HL-60/S4 treated with retinoic acid at 250 ng/mL for 4 days and 3 days (cell line): ENCODE measurements at regions not wholly inside any gene's neighbourhood (a gene's known extent, or its start where the extent isn't known, plus 50 kb on each side); places are given as distances from the start of the nearest gene placed in this dataset.
"Not testable (repeated sequence)": the region's sequence is repeated elsewhere in the genome, so short reads cannot be mapped to it uniquely, and the experiment has no call there.

Experiments used
- in situ Hi-C: fragments of 300-500 bp; cut with MboI; formaldehyde crosslinking; loops from 2 replicates; pipeline ENCODE4 v1.7.0; 2022; ENCODE audit warnings: low sequenced_read_pairs

DNA sequence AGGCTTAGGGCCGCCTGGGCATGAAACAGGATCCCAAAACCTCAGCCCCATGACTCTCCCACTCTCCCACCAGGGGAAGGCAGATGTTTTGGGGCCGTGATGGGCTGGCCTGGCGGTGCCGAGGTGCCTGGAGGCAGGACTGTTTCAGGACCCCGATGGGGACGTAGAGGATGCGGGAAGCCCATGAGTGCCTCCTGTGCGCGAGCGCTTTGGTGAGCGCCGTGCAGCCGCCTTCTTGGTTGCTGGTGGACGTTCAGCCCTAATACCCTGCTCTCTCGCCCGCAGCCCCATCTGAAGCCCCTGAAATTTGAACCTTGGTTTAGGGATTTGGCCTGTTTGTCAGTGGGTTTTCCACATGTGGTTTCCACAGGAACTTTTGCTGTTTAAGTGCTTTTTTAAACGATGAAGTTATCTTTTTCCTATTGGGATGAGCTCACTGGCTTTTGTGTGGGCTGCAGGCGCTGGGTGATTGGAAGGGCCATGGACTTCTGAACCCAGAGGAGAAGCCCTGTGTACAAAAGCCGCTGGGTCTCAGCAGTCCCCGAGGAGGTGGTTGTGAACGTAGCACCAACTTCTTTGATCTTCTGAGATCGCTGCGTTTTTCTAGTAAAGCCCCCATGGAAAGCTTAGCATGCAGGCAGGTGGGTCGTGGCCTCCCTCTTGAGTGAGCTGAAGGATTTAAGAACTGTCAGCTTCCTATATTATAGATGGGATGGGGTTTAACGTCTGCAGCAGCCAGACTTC is 145.7 kb downstream of the NPIPB11 start:
- in situ Hi-C loops, result not testable (repeated sequence)

- in situ Hi-C loops, result not testable (repeated sequence)
These were observed 146.7 kb downstream of the NPIPB11 start for GRCh38 chr16:29259635-29260457.

- in situ Hi-C loops, result not testable (repeated sequence)
These were observed 147.4 kb downstream of the NPIPB11 start for GRCh38 chr16:29258946-29259634.

DNA sequence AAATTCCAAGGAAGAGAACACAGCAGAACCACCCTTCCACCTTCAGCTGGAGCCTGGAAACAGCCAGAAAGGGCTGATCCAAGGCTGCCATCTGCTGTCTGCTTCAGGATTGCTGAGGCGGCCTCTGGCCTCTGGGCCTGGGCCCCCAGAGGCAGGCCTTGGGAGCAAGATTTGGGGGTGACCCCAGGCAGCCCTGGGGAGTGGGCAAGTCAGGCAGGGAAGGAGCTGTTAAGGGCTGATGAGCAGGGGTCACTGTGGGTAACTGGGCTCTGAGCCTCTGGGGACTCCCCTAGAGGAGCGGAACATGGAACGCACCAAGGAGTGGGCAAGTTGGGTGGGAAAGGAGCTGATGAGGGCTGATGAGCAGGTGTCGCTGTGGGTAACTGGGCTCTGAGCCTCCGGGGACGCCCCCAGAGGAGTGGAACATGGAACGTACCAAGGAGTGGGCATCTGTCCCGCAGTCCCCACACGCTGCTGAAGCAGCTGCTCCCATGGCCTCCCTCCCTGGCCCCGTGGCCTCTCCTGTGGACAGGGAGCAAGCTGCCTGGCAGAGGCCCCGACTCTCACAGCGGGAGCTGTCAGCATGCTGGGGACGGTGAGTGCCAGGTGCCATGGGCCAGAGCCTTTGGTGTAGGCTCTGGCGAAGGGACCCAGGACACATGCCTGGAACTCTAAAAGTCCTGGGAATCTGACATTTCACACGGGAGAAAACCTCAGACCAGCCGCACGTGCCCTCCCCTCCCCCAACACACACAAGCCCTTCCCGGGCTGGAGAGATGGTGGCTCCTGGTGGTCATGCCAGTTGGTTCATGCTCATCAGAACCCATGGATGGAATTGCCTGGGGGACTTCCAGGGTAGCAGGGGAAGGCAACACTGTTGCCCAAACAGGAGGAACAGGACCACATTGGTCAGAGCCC is 148.8 kb downstream of the NPIPB11 start:
- in situ Hi-C loops, result not testable (repeated sequence)

DNA sequence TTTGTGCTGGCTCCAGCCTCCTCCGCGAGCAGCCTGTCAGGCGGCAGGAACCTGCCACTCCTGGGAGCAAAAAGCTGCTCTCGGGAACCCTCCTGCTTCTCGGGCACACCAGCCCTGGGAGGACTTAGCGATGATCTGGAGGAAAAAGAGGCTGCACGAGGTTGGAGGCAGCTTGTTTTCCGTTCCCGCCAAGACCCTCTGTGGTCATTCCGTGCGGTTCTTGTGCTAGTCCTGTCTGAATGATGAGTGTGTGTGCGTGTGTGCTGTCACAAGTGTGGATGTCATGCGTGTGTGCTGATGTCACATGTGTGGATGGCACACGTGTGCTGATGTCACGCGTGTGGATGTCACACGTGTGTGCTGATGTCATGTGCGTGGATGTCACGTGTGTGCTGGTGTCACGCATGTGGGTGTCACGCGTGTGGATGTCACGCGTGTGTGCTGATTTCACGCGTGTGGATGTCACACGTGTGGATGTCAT is 150.0 kb downstream of the NPIPB11 start:
- in situ Hi-C loops, result no loop called here

- in situ Hi-C loops, result not testable (repeated sequence)
These were observed 150.6 kb downstream of the NPIPB11 start for GRCh38 chr16:29255957-29256356.

GRCh38 chr16:29255496-29255796 is 151.1 kb downstream of the NPIPB11 start:
- in situ Hi-C loops, result not testable (repeated sequence)

GRCh38 chr16:29254676-29255495 is 151.6 kb downstream of the NPIPB11 start:
- in situ Hi-C loops, result no loop called here

DNA sequence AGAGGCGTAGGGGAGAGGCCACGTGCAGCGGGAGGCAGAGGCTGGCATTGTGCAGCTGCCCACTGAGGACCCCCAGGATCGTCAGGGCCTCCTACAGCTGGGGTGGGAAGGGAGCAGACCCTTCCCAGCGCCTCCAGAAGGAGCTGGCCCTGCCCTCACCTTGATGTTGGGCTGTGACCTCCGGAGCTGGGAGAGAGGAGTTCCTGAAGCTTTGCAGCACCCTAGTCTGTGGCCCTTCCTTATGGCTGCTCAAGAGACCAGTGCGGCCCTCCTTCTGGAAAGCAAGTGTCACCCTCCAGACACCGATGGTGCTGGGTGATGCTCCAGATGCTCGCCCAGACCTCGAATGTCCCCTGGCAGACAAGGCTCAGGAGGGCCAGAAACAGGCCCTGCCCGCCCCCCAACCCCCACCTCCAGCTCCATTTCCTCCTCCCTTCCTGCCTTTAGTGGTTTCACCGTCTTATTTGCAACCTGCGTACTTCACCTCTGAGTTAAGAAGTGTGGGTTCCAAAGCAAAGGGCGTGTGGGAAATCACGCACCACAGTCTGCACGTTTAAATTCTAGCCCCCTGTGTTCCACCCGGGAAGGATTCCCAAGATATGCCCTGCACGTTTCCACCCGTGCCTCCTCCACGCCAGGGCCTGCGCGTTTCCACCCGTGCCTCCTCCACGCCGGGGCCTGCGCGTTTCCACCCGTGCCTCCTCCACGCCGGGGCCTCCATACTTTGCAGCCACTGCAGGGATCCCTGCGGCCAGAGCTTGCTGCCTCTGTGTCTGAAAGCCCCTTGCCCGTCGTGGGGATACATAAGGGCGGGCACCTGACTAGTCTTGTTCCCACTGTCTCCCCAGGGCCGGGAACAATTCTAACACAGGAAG is 152.6 kb downstream of the NPIPB11 start:
- in situ Hi-C loops, result not testable (repeated sequence)

DNA sequence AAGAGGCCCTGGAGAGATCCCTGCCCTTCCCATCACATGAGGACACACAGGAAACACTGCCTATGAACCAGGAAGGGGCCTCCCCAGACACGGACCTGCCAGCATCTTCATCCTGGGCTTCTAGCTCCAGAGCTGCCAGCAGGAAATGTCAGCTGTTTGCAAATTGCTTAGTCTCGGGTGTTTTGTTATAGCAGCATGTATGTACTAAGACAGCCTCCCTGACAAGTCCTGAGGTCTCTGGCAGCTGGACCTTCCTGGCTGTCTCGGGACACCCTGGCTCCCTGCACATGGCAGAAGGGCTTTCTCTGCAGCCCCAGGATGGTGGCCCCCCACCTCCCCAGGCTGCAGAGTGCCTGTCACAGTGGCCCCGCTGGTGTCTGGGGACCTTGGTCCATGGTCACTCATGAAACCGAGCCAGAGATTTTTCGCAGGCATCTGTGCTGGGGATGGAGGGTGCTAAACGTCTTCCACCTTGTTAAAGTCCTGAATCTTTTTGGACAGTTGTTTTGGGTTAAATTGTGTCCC is 153.4 kb downstream of the NPIPB11 start:
- in situ Hi-C loops, result not testable (repeated sequence)

DNA sequence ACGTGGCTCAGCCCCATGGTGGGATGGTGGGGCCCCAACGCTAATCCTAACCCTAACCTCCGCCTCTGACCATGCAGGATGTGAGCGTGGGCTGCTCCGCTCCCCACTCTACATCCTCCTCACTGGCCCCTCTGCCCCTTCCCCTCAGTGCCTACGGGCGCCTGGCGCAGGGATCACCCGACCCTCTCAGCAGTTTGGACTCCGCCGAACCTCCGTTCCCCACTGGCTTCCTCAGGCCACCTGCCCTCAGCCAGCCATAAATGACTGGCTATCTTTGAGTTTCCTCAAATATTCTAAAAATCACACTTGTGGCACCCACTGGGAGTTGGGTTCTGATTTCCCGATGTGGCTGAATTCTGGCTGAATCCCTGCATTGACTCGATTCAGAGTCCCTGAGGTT is 154.2 kb downstream of the NPIPB11 start:
- in situ Hi-C loops, result not testable (repeated sequence)

DNA sequence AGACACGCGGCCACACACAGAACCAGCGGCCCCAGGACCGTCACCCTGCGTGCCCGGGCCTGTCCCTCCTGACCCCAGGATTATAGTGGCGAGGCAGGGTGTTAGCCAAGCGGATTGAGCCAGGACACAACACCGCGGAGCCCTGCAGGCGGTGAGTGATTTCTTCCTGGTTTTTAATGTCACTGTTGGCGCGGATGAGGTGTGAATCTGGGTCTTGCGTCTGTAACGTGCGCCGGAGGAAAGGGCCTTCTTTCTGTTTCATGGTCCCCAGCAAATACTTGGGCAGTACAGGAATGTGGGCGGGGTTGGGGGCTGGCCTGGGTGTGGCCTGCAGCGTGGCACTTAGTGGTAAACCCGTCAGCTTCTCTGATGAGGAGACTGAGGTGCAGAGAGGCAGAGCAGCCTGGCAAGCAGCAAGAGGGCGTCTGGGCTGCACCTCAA is 154.9 kb downstream of the NPIPB11 start:
- in situ Hi-C loops, result not testable (repeated sequence)

GRCh38 chr16:29250923-29251434 is 155.5 kb downstream of the NPIPB11 start:
- in situ Hi-C loops, result not testable (repeated sequence)

DNA sequence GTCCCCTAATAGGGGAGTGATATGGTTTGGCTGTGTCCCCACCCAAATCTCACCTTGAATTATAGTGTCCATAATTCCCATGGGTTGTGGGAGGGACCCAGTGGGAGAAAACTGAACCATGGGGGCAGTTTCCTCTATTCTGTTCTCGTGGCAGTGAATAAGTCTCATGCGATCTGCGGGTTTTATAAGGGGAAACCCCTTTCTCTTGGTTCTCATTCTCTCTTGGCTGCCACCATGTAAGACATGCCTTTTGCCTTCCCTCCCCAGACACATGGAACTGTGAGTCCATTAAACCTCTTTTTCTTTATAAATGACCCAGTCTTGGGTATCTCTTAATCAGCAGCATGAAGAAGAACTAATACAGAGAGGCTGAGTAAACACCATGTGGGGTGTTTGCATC is 156.0 kb downstream of the NPIPB11 start:
- in situ Hi-C loops, result not testable (repeated sequence)

GRCh38 chr16:29248940-29249318 is 157.6 kb downstream of the NPIPB11 start:
- in situ Hi-C loops, result not testable (repeated sequence)

GRCh38 chr16:29248306-29248939 is 158.1 kb downstream of the NPIPB11 start:
- in situ Hi-C loops, result not testable (repeated sequence)

GRCh38 chr16:29246091-29246490 is 160.4 kb downstream of the NPIPB11 start:
- in situ Hi-C loops, result not testable (repeated sequence)

DNA sequence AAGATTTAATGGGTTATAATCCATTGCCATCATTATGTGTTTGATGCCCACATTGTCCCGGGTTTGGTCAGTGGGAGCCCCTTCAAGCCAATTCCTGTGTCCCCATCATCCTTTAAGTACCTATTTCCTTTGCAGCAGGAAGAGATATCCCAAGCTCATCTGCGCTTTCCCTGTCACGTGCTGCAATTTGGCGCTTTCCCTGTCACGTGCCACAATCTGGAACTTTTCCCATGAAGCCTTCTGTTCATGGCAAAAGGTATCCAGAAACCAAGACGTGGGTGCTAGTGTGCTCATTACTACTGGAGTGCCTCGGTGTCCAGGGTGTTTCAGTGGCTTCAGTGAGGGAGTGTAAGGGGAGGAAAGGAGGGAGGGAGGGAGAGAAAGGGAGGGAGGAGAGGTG is 168.5 kb downstream of the NPIPB11 start:
- in situ Hi-C loops, result no loop called here
